ENCODE measurements at regions not wholly inside any gene's neighbourhood (a gene's known extent, or its start where the extent isn't known, plus 50 kb on each side); places are given as distances from the start of the nearest gene placed in this dataset.

GRCh38 chr17:72262766-72263165 is 141.9 kb downstream of the SOX9 start:
- DNase-seq = no peak

- no peak for DNase-seq
Measured at GRCh38 chr17:72264682-72265405, 144.0 kb downstream of the SOX9 start.

- DNase-seq = peak; percentile 91
Measured at GRCh38 chr17:72266112-72266775, 145.4 kb downstream of the SOX9 start.

- no peak for DNase-seq
Measured at GRCh38 chr17:72267601-72268000, 146.8 kb downstream of the SOX9 start.

- DNase-seq = no peak
Measured at GRCh38 chr17:72268431-72268830, 147.6 kb downstream of the SOX9 start.

GRCh38 chr17:72270273-72270924 is 149.6 kb downstream of the SOX9 start:
- DNase-seq = peak; percentile 74

- no peak for DNase-seq
Measured at GRCh38 chr17:72271603-72272002, 150.8 kb downstream of the SOX9 start.

- no peak for DNase-seq
Measured at GRCh38 chr17:72273289-72274056, 152.7 kb downstream of the SOX9 start.

GRCh38 chr17:72274614-72275013 is 153.8 kb downstream of the SOX9 start:
- DNase-seq = no peak

- DNase-seq = no peak
Measured at GRCh38 chr17:72280881-72281280, 160.1 kb downstream of the SOX9 start.

GRCh38 chr17:72282439-72283029 is 161.7 kb downstream of the SOX9 start:
- DNase-seq = no peak

- no peak for DNase-seq
Measured at GRCh38 chr17:72284806-72285205, 164.0 kb downstream of the SOX9 start.

GRCh38 chr17:72287586-72287985 is 166.8 kb downstream of the SOX9 start:
- peak; percentile 52 for DNase-seq

- no peak for DNase-seq
Measured at GRCh38 chr17:72294487-72294893, 173.7 kb downstream of the SOX9 start.

GRCh38 chr17:72295916-72296315 is 175.1 kb downstream of the SOX9 start:
- no peak for DNase-seq

- DNase-seq = no peak
Measured at GRCh38 chr17:72296456-72296855, 175.6 kb downstream of the SOX9 start.

- no peak for DNase-seq
Measured at GRCh38 chr17:72297326-72298115, 176.7 kb downstream of the SOX9 start.

GRCh38 chr17:72299100-72299499 is 178.3 kb downstream of the SOX9 start:
- DNase-seq = no peak

- DNase-seq = no peak
Measured at GRCh38 chr17:72299592-72299991, 178.8 kb downstream of the SOX9 start.

- DNase-seq = no peak
Measured at GRCh38 chr17:72301887-72302286, 181.1 kb downstream of the SOX9 start.

GRCh38 chr17:72302735-72303134 is 181.9 kb downstream of the SOX9 start:
- DNase-seq = no peak
